NCI-H2196 treated with DMSO at 0.1 percent for 48 hours (cell line): ENCODE measurements at regions not wholly inside any gene's neighbourhood (a gene's known extent, or its start where the extent isn't known, plus 50 kb on each side); places are given as distances from the start of the nearest gene placed in this dataset.
A peak's percentile ranks its signal among the peaks of the same experiment; 100 is the strongest.
"Not testable (repeated sequence)": the region's sequence is repeated elsewhere in the genome, so short reads cannot be mapped to it uniquely, and the experiment has no call there.

Experiments
- DNase-seq: peaks from one replicate; lab custom pipeline; 2025; ENCODE audit not compliant: unreplicated experiment; lab: John Stamatoyannopoulos, UW

- DNase-seq = no peak
These were observed 182.4 kb downstream of the RASEF start for GRCh38 chr9:82880336-82881050.

- DNase-seq = no peak
These were observed 180.8 kb downstream of the RASEF start for GRCh38 chr9:82882138-82882537.

GRCh38 chr9:82882748-82883147 lies 180.2 kb downstream of the RASEF start:
- no peak for DNase-seq

DNA sequence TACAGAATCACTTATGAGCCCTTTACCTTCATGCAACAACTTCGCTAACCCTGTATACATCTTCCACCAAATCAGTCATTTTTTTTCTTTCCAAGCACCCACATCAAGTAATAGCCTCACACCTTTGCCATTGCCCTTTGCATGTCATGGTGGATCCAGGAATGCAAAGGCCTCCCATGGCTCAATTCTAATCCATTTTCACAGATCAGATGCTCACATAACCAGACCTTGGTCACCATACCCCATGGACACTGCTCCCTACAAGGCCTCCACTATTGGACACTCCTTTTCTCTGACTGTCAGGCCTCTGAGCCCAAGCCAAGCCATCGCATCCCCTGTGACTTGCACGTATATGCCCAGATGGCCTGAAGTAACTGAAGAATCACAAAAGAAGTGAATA lies 179.5 kb downstream of the RASEF start:
- no peak for DNase-seq

DNA sequence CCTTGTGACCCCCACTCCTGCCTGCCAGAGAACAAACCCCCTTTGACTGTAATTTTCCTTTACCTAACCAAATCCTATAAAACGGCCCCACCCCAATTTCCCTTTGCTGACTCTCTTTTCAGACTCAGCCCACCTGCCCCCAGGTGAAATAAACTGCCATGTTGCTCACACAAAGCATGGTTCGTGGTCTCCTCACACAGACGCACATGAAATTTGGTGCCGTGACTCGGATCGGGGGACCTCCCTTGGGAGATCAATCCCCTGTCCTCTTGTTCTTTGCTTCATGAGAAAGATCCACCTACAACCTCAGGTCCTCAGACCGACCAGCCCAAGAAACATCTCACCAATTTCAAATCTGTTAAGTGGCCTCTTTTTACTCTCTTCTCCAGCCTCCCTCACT lies 179.0 kb downstream of the RASEF start:
- not testable (repeated sequence) for DNase-seq

DNA sequence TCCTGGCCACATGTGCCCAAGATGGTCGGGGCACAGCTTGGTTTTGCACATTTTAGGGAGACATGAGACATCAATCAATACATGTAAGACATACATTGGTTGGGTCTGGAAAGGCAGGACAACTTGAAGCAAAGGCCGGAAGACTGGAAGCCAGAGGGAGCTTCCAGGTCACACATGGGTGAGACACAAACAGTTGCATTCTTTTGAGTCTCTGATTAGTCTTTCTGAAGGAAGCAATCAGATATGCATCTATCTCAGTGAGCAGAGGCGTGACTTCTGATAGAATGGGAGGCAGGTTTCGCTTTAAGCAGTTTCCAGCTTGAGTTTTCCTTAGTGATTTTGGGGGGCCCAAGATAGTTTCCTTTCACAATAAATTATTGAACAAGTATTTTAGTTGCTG lies 172.5 kb downstream of the RASEF start:
- no peak for DNase-seq

- DNase-seq = no peak
These were observed 172.1 kb downstream of the RASEF start for GRCh38 chr9:82890865-82891264.

DNA sequence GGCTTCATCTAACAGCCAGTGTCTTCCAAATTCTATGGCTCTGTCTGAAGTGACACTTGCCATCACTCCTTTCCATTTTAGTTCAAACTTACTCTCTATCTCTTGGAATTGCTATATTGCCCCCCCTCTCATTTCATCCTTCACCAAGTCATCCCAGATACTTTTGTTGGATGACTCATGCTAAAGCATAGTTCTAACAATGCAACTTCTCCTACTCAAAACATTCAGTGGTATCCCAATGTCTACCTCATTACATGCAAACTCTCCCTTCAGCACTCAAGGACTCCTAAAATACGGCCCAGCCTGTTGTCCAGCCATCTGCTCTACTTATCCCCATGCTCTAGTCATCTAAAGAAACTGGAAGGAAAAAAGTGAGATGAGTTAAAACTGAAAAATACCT lies 171.6 kb downstream of the RASEF start:
- no peak for DNase-seq

- no peak for DNase-seq
These were observed 169.4 kb downstream of the RASEF start for GRCh38 chr9:82893549-82893948.

- DNase-seq = no peak
These were observed 168.4 kb downstream of the RASEF start for GRCh38 chr9:82894548-82894947.

DNA sequence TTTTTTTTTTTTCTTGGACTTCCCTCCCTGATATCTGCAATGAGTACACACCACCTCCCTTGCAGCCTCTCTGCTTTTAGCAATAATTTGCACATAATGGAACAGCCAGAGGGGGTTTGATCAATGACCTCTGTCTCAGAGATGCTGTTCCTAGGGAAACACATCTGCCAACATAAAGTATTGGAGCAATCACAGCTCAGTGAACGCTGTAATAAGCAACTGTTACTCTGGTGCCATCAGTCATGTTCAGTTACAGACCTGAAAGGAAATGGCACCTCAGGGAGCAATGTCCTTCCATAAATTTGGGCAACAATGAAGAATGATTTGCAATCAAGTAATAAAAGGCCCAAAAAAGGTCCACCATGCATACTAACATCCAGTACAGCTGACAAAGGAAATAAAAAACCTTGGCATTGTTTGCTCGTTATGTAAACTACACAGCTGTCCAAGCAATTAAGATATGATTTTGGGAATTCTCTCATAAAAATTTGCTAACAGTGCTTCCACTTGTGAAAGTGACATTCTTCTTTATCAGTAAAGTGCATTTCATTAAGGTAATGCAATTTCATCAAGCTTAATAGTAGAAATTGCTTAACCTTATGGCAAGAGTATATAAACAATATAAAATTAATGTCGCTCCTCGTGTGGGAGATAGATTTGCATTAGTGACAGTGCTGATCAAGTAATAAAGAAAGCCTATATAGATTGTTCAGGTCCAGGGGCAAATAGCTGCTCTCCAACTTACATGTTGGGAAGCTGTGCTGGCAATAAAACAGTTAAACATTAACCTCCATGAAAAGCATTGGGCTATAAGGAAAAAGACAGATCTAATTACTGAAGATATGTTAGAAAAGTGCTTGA lies 167.8 kb downstream of the RASEF start:
- DNase-seq = no peak

- DNase-seq = no peak
These were observed 167.2 kb downstream of the RASEF start for GRCh38 chr9:82895822-82896110.

- DNase-seq = no peak
These were observed 159.4 kb downstream of the RASEF start for GRCh38 chr9:82903503-82903902.

DNA sequence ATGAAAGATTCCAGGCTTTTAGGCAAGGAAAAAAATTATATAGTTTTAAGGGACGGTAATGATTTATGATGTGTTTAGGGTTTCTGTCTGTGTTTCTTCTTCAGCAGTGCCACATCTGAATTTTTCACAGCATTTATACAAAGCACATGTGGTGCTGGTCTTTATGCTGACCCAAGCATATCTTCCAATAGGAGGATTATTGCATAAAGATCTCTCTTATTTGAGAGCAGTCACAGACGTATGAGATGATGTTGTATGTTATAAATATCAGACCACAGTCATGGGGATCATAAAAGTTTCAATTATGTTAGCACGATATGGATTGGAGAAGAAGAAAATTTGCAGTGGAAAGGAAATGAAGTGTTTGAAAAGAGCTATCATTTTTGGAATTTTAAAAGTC lies 150.9 kb downstream of the RASEF start:
- DNase-seq = no peak

- DNase-seq = no peak
These were observed 150.3 kb downstream of the RASEF start for GRCh38 chr9:82912645-82913044.

DNA sequence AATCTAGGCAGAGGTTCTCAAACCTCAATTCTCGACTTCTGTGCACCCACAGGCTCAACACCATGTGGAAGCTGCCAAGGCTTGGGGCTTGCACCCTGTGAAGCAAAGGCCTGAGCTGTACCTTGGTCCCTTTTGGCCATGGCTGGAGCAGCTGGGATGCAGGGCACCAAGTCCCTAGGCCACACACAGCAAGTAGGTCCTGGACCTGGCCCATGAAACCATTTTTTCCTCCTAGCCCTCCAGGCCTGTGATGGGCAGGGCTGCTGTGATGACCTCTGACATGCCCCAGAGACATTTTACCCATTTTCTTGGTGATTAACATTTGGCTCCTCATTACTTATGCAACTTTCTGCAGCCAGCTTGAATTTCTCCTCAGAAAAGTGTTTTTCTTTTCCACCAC lies 146.7 kb downstream of the RASEF start:
- not testable (repeated sequence) for DNase-seq

GRCh38 chr9:82920154-82920553 lies 142.8 kb downstream of the RASEF start:
- DNase-seq = no peak

- DNase-seq = no peak
These were observed 140.3 kb downstream of the RASEF start for GRCh38 chr9:82922686-82923085.

DNA sequence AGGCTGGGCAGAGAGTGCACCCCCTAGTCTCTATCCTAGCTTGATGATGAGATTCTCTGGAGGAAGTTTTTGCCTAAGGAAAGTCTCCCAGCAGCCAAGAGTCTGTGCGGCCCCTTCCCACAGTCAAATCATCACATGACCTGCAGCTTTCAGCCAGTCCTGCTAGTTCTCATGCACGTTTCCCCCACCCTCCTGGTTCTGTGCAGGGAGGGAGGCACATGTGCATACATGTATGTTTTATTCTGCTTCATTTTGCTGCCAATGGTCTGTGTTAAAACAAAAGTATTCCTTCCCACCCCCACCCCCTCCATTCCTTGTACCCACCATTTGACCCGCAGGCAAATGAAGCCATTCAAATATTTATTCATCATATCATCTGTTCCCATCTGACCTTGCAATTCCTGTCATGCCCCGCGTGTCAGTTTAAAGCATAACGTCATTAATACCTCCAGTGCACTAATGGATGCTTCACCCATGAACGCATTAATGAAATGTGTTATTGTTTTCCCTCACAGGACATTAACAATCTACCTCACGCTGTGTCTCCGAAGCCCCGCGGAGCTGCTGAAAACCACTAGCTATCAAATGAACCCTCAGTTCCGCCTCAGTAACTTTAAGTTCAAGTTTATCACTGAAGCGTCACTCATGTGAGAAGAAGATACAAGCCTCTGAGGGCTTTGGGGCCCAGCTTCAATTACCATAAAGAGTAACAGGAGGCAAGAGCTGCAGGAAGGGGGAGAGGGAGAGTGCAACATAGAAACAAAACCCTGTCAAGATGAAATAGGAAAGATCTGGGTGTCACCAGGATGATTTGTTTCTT lies 139.6 kb downstream of the RASEF start:
- peak; percentile 96 for DNase-seq

DNA sequence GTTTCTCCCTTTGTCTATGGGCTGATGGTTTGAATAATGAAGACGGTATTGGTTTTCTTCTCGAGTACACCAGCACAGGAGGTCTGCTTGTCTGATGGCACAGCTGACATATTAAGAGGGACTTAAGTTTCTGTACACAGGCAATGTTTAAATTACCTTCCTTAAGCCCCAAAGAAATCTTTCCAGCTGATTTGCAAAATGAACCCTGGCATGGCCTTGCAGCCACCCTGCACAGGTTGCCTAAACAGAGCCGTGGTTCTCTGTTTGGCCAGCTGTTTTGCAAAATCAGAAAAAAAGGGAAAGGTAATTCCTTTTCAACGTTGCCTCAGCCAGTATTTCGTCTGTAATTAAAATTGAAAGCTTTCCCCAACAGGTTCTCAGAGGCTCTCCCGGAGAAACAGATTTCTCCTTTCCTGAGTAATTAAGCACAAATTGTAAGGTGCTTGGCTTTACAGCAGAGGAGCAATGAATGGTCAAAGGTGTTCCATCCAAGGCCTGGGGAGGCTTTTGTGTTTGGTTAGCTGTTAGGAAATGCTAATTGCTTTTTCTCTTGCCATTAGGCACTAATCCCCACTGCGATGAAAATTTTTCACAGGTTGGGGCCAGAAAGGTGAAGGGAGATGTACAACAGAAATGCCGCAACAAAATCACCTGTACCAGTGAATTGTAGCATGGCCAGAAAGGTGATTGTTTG lies 138.9 kb downstream of the RASEF start:
- DNase-seq = peak; percentile 67
